GM13976 (cell line): ENCODE measurements at regions not wholly inside any gene's neighbourhood (a gene's known extent, or its start where the extent isn't known, plus 50 kb on each side); places are given as distances from the start of the nearest gene placed in this dataset.

Experiments used
- DNase-seq: peaks from one replicate; pipeline ENCODE4 v3.0.0; 2012; ENCODE audit warnings: low spot score
- in situ Hi-C: fragments of 300-500 bp; cut with MboI; formaldehyde crosslinking; loops from one replicate; pipeline ENCODE4 v1.12.0; 2022; ENCODE audit warnings: low sequenced_read_pairs, mixed read lengths, inconsistent platforms; ENCODE audit not compliant: unreplicated experiment
- TF ChIP-seq, protein P1 (sequence below): IDR thresholded peaks from 2 replicates; pipeline ENCODE4 v1.5.1; 2012; ENCODE audit warnings: borderline replicate concordance, mild to moderate bottlenecking; ENCODE audit not compliant: insufficient read depth; ENCODE audit errors: extremely low read depth, missing control alignments, control extremely low read depth

DNA sequence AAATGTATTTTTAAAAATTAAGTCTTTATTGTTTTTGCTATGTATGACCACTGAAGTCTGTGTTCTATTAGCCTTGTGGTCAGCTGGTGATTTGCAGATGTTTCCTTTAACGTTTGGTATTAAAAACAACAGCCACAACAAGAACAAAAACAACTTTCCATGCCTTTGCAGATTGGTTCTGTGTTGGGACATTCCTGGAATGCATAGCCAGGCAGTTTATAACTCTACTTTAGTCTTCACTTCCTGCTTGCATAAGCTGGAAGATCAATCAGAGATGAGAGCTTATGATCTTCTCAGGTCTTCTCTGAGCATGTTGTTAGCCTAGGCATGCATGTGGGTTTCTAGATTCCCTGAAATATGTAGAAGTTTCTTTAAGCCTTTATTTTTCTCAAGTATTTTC lies 58.9 kb upstream of the SEMA3C start:
- in situ Hi-C loops: no loop called here
- TF ChIP-seq, protein P1, sequence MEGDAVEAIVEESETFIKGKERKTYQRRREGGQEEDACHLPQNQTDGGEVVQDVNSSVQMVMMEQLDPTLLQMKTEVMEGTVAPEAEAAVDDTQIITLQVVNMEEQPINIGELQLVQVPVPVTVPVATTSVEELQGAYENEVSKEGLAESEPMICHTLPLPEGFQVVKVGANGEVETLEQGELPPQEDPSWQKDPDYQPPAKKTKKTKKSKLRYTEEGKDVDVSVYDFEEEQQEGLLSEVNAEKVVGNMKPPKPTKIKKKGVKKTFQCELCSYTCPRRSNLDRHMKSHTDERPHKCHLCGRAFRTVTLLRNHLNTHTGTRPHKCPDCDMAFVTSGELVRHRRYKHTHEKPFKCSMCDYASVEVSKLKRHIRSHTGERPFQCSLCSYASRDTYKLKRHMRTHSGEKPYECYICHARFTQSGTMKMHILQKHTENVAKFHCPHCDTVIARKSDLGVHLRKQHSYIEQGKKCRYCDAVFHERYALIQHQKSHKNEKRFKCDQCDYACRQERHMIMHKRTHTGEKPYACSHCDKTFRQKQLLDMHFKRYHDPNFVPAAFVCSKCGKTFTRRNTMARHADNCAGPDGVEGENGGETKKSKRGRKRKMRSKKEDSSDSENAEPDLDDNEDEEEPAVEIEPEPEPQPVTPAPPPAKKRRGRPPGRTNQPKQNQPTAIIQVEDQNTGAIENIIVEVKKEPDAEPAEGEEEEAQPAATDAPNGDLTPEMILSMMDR: no peak
- no peak for DNase-seq

DNA sequence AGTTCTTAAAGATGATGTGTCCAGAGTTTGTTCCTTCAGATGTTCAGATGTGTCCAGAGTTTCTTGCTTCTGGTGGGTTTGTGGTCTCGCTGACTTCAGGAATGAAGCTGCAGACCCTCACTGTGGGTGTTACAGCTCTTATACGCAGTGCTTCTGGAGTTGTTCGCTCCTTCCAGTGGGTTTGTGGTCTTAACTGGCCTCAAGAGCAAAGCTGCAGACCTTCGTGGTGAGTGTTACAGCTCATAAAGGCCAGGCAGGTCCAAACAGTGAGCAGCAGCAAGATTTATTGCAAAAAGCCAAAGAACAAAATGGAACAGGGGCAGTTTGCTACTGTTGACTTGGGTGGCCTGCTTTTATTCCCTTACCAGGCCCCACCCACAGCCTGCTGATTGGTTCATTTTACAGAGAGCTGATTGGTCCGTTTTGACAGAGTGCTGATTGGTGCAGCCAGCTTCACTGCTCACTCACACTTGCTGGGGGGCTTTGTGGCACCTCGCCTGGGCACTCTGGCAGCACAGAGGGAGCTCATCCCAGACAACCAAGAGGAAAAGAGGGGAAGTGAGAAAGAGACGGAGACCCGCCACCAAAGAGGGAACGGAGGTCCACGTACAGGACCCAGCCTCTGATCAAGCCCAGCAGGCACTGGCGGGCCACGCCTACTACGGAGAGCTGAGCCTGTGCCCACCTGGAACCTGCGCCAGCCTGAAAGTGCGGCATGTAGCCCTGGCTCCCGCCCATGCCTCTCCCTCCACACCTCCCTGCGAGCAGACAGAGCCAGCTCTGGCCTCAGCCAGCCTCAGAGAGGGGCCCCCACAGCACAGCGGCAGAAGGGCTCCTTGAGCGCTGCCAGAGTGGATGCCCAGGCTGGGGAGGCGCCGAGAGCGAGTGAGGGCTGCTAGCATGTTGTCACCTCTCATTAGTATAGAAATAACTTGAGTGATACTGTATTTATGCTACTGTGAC lies 55.8 kb upstream of the SEMA3C start:
- DNase-seq: no peak
- TF ChIP-seq, protein P1: no peak
- in situ Hi-C loops: no loop called here

DNA sequence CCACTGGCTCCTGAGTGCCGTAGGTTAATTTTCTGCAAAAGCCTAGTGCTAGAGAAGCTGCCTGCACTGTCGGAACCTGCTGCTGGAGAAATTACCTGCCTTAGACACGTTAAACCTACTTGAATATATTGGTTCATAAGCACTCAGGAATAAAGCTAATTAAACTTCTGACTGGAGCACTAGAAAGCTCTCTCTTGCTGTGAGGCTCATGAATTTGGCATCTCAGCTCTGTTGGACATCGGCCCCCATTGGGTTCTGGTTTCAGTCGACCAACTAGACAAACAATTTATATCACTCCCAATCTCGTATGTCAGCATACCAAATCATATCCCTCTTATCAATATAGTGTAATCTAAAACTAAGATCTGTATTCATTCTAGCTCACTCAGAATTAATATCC lies 52.4 kb upstream of the SEMA3C start:
- DNase-seq: no peak
- TF ChIP-seq, protein P1: no peak
- in situ Hi-C loops: no loop called here
